Left ventricle myocardium superior (tissue), 1 donor: ENCODE measurements at regions not wholly inside any gene's neighbourhood (a gene's known extent, or its start where the extent isn't known, plus 50 kb on each side); places are given as distances from the start of the nearest gene placed in this dataset.
"Not testable (repeated sequence)": the region's sequence is repeated elsewhere in the genome, so short reads cannot be mapped to it uniquely, and the experiment has no call there.

ENCODE experiments used
- ATAC-seq: fragments of 200-7000 bp; cut with Tn5 transposase; one replicate; pipeline ENCODE4 v1.9.1; 2020; ENCODE audit warnings: mild to moderate bottlenecking, moderate library complexity
- DNase-seq: peaks from one replicate; pipeline ENCODE4 v3.0.0-alpha.2; 2020
- intact Hi-C: fragments of 100-400 bp; cut with micrococcal nuclease; formaldehyde crosslinking; loops from one replicate; pipeline ENCODE4 v1.11.0; 2022
- donor health status: DM: no; HTN: yes; CAD: no; lungs with severe emphysema.

GRCh38 chr4:9505341-9505740, 61.1 kb downstream of the DEFB131A start:
- ATAC-seq, intact Hi-C loops, DNase-seq: not testable (repeated sequence)

DNA sequence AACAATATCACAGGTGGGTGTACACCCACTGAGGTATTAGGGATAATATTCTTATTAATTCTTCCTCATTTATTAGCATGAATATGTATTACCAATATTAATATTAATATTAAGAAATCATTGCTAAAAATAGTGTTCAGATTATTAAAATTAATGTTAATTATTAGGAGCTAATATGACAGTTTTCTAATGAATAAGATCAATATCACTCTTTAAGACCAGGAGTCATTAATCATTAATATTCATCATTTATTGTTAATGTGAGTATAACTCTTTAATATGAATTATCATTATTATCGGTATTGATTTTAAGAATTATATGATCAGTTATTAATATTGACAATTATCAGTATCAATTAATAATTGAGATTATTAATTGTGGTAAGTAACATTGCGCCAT, 62.5 kb downstream of the DEFB131A start:
- intact Hi-C loops, ATAC-seq, DNase-seq: not testable (repeated sequence)

DNA sequence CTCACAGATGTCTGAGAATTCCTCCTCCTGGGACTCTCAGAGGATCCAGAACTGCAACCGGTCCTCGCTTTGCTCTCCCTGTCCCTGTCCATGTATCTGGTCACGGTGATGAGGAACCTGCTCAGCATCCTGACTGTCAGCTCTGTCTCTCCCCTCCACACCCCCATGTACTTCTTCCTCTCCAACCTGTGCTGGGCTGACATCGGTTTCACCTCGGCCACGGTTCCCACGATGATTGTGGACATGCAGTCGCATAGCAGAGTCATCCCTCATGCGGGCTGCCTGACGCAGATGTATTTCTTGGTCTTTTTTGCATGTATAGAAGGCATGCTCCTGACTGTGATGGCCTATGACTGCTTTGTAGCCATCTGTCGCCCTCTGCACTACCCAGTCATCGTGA, 68.7 kb downstream of the DEFB131A start:
- DNase-seq, ATAC-seq, intact Hi-C loops: not testable (repeated sequence)

DNA sequence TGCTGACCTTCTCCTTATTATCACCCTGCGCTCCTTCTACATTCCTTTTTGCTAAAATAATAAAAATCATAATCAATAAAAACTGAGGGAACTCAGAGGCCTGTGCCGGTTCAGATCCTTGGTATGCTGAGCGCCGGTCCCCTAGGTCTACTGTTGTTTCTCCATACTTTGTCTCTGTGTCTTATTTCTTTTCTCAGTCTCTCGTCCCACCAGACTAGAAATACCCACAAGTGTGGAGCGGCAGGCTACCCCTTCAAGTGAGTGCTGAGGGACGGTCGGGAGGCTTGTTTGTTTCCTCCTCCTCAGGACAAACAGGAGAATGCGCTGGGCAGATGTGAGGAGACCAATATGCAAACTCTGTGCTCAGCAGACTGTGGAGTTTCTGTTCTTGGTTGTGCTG, 75.4 kb downstream of the DEFB131A start:
- ATAC-seq, DNase-seq, intact Hi-C loops: not testable (repeated sequence)

- intact Hi-C loops, ATAC-seq, DNase-seq: not testable (repeated sequence)
Measured at GRCh38 chr4:9522903-9523302, 78.7 kb downstream of the DEFB131A start.

GRCh38 chr4:9524406-9524805, 80.2 kb downstream of the DEFB131A start:
- ATAC-seq, DNase-seq: not testable (repeated sequence)

GRCh38 chr4:9532134-9532862, 88.1 kb downstream of the DEFB131A start:
- DNase-seq, result peak; percentile 89
- ATAC-seq, result peak; percentile 28
- intact Hi-C loops, result not testable (repeated sequence)

More at GRCh38 chr4:9524406-9524805, 80.2 kb downstream of the DEFB131A start:
- intact Hi-C loops, result not testable (repeated sequence)

DNA sequence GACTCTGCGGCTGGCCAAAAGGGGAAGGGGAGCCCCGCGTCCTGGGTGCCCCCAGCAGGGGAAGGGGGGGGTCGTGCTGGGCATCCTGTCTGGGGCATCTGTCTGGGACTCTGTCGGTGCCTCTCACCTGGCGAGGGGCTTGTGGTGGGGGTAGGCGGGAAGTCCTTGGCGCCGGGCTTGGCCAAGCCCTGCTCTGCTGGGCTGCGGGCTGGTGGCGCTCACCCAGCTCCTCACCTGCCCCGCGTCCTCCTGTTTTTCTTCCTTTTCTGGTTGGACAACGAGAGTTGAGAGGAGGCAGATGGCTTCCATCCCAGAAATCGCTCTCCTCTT, 88.6 kb downstream of the DEFB131A start:
- DNase-seq, ATAC-seq, intact Hi-C loops: not testable (repeated sequence)

GRCh38 chr4:9537101-9537500, 92.9 kb downstream of the DEFB131A start:
- DNase-seq, ATAC-seq, intact Hi-C loops: not testable (repeated sequence)

- DNase-seq, intact Hi-C loops, ATAC-seq: not testable (repeated sequence)
Measured at GRCh38 chr4:9539939-9540520, 95.8 kb downstream of the DEFB131A start.

- DNase-seq, intact Hi-C loops, ATAC-seq: not testable (repeated sequence)
Measured at GRCh38 chr4:9541388-9541915, 97.2 kb downstream of the DEFB131A start.

DNA sequence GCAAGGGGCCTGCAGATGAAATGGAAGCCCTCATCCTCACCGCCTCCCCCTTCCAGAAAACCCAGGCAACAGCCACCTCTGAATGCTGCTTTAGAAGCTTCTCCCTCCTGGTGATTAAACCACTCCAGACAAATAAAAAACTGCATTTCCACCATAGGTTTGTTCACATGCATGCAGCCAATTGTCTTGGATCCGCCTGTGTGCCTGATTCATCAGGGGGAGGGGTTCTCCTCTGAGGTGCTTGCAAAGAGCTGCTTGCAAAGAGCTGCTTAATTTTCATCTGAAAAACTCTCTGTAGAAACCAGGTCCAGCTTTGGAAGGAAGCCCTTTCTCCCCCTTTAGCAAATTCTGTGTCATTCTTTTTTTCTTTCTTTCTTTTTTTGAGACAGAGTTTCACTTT, 100.6 kb downstream of the DEFB131A start:
- ATAC-seq, intact Hi-C loops, DNase-seq: not testable (repeated sequence)

- ATAC-seq, intact Hi-C loops, DNase-seq: not testable (repeated sequence)
Measured at GRCh38 chr4:9547470-9547869, 103.3 kb downstream of the DEFB131A start.

GRCh38 chr4:9556076-9556475, 111.9 kb downstream of the DEFB131A start:
- intact Hi-C loops, ATAC-seq, DNase-seq: not testable (repeated sequence)

GRCh38 chr4:9577869-9578268, 133.7 kb downstream of the DEFB131A start:
- DNase-seq, intact Hi-C loops, ATAC-seq: not testable (repeated sequence)

- DNase-seq, intact Hi-C loops, ATAC-seq: not testable (repeated sequence)
Measured at GRCh38 chr4:9582880-9583279, 138.7 kb downstream of the DEFB131A start.

- intact Hi-C loops, result no loop called here
- ATAC-seq, result no peak
Measured at GRCh38 chr4:9592010-9592409, 147.8 kb downstream of the DEFB131A start.

DNA sequence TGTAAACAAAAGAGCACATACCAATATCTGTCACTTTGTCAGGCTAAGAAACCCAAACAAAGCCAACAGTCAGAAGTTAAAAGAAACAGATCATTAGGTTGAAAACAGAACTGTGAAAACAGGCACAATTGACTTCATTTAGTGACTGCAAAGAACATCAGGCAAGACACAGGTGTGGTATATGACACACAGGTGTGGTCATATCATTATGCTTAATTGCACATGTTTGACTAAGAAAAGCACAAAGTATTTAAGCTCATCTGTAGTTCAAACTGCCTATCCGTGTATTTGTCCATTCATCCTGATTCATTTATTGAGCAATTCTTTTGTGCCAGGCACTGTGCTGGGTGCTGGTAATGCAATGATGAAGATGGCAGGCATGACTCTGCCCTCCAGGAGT, 150.7 kb downstream of the DEFB131A start:
- no peak for ATAC-seq
- DNase-seq, result no peak
- intact Hi-C loops, result no loop called here

More at GRCh38 chr4:9592010-9592409, 147.8 kb downstream of the DEFB131A start:
- no peak for DNase-seq

DNA sequence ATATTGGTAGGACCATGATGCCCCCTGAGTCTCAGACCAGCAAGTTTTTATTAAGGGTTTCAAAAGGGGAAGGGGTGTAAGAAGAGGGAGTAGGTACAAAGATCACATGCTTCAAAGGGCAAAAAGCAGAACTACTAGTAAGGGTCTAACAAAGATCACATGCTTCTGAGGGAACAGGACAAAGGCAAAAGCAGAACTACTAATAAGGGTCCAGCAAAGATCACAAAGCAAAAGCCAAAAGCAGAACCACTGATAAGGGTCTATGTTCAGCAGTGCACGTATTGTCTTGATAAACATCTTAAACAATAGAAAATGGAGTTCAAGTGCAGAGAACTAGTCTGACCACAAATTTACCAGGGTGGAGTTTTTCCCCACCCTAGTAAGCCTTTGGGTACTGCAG, 151.3 kb downstream of the DEFB131A start:
- intact Hi-C loops, ATAC-seq: not testable (repeated sequence)

GRCh38 chr4:9599266-9599665, 155.1 kb downstream of the DEFB131A start:
- ATAC-seq (no peak), DNase-seq (no peak)
- intact Hi-C loops, result no loop called here

More for the DNA sequence above, 151.3 kb downstream of the DEFB131A start:
- not testable (repeated sequence) for DNase-seq
